ENCODE measurements at regions not wholly inside any gene's neighbourhood (a gene's known extent, or its start where the extent isn't known, plus 50 kb on each side); places are given as distances from the start of the nearest gene placed in this dataset.

- peak; percentile 69 for DNase-seq (ENCODE audit: low spot score)
- no peak for FAIRE-seq
These were observed 419.4 kb downstream of the SOX9 start for GRCh38 chr17:72539981-72540897.

GRCh38 chr17:72542317-72542716, 421.5 kb downstream of the SOX9 start:
- no peak for FAIRE-seq
- DNase-seq (ENCODE audit: low spot score), result no peak

- DNase-seq (ENCODE audit: low spot score) (no peak), FAIRE-seq (no peak)
These were observed 424.9 kb downstream of the SOX9 start for GRCh38 chr17:72545766-72546165.

GRCh38 chr17:72553051-72553755, 432.4 kb downstream of the SOX9 start:
- DNase-seq (ENCODE audit: low spot score) (no peak), FAIRE-seq (no peak)

GRCh38 chr17:72554508-72554907, 433.7 kb downstream of the SOX9 start:
- FAIRE-seq (no peak), DNase-seq (ENCODE audit: low spot score) (no peak)

- no peak for FAIRE-seq
These were observed 434.2 kb downstream of the SOX9 start for GRCh38 chr17:72555052-72555451.

DNA sequence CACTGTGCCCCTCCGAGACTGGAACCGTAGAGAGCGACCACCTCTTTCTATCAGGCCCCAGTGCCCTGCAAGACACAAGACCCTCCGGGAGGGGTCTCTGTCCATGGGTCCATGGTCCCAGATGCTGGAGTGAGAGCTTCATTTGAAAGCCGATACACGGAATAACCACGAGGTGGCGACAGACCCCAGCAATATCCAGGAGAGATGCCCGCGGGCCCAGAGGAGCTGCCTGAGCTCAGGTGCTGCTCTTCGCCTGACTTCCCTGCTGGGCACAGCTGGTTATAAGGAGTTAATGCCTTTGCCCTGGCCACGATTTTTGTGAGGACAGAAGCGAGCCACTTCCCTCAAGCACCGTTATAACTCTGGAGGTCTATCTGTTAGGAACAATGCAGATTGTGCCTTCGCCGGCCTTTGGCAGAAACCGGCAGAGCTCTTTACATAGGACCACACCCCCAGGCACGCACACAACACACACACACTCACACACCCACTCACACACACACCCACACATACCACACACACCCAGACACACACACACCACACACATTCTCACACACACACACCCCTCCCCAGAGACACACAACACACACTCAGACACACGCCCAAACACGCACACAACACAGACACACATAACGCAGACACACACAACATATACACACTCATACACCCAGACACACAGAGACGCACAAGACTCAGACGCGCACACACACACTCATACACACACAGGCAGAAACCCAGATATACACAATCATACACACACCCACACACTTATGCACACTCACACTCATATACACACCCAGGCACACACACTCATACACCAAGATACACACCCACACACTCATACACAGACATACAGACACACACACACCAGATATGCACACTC, 436.4 kb downstream of the SOX9 start:
- FAIRE-seq (no peak), DNase-seq (ENCODE audit: low spot score) (peak; percentile 57)

More at GRCh38 chr17:72555052-72555451, 434.2 kb downstream of the SOX9 start:
- no peak for DNase-seq (ENCODE audit: low spot score)

DNA sequence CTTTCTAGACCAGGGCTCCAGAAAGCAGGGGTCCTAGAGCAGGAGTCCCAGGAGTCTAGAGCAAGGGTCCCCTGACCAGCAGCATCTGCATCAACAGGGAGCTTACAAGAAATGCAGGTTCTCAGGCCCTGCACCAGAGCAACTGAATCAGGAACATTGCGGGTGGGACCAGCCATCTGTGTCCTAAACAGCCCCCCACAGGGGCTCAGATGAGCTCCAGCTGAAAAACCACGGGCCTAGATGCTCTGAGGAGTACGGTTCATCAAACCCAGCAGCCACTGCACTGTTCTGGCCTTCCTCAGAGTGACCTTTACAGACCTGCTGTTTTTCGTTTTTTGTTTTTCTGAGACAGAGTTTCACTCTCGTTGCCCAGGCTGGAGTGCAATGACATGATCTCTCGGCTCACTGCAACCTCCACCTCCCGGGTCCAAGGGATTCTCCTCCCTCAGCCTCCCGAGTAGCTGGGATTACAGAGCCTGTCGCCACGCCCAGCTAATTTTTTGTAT, 438.2 kb downstream of the SOX9 start:
- DNase-seq (ENCODE audit: low spot score), result no peak
- no peak for FAIRE-seq

DNA sequence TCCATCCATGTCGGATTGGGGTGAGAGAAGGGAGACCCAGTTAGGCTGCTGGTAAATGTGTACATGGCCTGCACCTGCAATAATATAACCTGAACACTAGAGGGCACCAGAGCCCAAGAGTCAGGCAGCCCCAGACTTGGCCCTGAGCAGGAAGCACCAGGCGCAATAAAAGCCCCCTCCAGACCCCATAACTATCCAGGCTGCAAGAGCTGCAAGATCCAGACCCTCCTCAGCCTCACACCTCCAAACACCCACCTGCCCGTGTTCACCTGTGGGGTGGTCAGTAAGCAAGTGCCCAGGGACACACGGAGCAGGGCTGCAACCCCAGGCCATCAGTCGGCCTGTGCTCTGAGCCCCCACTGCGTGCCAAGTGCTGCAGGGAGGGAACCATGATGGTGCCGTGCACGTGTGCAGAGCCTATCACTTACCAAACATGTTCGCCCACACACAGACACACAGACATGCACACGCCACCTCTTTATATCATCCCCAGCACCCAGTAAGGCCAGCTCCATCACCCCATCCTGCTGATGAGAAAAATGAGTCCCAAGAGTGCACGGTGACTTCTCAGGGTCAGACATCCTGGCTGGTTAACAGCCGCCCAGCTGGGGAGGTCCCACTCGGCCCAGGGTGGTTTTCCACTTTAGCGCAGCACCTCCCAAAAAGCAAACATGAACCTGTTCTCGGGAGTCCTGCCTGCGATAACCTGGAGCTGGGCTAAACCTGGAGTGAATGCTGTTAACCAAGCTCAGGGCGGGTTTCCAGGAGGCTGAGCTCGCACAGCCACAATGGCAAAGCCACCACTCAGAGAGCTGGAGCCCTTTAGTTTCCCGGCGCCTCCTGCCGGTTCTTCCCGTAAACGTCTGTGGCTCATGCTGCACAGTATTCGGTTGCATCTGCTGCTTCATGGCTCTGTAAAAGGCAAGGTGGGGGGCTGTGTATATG, 439.8 kb downstream of the SOX9 start:
- FAIRE-seq, result no peak
- DNase-seq (ENCODE audit: low spot score), result peak; percentile 50

GRCh38 chr17:72561266-72561665, 440.4 kb downstream of the SOX9 start:
- DNase-seq (ENCODE audit: low spot score) (no peak), FAIRE-seq (no peak)

DNA sequence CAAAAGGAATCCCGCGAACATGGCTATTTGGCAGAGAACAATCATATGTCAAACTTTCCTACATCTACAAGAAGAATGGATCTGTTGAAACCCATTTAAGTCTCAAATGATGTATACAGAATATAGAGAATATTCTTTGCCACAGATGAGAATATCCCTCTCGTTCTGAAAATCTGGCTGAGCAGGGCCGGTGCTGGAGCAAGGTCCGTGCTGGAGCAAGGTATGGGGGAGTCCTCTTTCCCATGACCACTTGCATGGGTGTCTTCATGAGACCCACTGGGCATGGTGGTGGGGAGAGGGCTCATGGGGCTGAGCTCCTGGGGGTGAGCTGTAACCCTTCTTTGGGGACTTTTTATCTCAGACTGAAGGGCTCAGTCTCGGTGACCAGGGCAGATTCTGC, 440.9 kb downstream of the SOX9 start:
- FAIRE-seq, result no peak
- no peak for DNase-seq (ENCODE audit: low spot score)

GRCh38 chr17:72562615-72563188, 441.9 kb downstream of the SOX9 start:
- DNase-seq (ENCODE audit: low spot score) (no peak), FAIRE-seq (no peak)

- no peak for DNase-seq (ENCODE audit: low spot score)
- no peak for FAIRE-seq
These were observed 443.1 kb downstream of the SOX9 start for GRCh38 chr17:72563952-72564351.

DNA sequence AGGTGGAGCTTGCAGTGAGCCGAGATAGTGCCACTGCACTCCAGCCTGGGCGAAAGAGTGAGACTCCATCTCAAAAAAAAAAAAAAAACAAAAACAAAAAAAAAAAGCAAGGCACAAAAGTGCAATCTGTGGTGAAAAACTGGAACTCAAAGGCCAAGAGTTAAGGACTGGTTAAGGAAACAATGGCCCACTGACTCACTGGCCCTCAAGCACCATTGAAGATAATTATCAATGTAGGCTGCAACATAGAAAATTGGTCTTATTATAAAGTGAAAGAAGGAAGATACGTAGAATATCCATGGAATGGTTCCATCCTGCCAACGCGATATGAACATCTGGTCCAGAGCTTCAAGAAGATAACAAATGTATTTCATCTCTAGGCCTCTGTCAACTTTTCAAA, 444.2 kb downstream of the SOX9 start:
- DNase-seq (ENCODE audit: low spot score), result no peak
- FAIRE-seq, result no peak

- FAIRE-seq, result no peak
- DNase-seq (ENCODE audit: low spot score), result no peak
These were observed 444.9 kb downstream of the SOX9 start for GRCh38 chr17:72565758-72566157.

DNA sequence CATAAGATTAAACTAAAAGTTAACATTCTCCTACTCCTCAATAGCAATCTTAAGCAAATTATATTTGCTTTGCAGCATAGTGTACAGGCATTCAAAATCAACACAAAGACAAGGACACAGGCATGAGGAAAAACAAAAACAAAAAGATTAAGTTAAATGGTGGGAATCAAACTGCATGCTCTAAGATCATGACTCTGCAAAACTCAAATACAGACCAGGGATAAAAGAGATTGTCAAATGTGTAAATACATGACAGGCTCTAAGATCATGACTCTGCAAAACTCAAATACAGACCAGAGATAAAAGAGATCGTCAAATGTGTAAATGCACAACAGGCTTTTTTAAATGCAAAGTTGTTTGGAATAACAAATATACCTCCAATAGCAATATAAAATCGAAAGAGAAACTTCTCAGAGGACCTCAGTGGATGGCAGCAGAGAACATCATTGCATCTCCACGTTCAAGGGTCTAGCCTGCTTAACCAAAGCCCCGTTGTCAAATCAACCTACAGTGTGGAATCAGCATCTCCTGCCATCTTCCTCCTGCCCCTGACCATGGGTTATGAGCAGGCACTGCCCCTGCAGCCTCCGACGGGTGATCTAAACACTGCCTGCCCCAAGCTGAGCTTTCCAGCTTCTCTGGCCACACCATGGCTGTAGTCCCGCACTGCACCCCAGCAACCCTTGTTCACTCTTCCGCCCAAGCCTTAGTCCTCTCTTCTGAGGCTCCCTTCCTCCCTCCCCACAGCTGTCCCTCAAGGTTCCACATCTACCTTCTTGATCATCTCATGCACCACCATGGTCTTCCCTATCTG, 446.1 kb downstream of the SOX9 start:
- DNase-seq (ENCODE audit: low spot score) (no peak), FAIRE-seq (no peak)

- no peak for FAIRE-seq
- no peak for DNase-seq (ENCODE audit: low spot score)
These were observed 447.0 kb downstream of the SOX9 start for GRCh38 chr17:72567774-72568173.

- no peak for FAIRE-seq
- no peak for DNase-seq (ENCODE audit: low spot score)
These were observed 448.5 kb downstream of the SOX9 start for GRCh38 chr17:72569148-72569946.
